Keratinocyte (primary cell): ENCODE measurements at regions not wholly inside any gene's neighbourhood (a gene's known extent, or its start where the extent isn't known, plus 50 kb on each side); places are given as distances from the start of the nearest gene placed in this dataset.

Source experiments
- DNase-seq: peaks from one replicate; pipeline ENCODE4 v3.0.0-alpha.2; 2011; ENCODE audit warnings: low read depth, missing footprints, low spot score
- FAIRE-seq: peaks from 2 replicates; lab custom pipeline; 2011; peaks lifted over from hg19 to GRCh38; lab: Jason Lieb, UNC
- H2AFZ ChIP-seq: 2 replicates; pipeline ENCODE4 v1.6.0; 2012; ENCODE audit warnings: low read length, control low read depth, inconsistent platforms; ENCODE audit not compliant: control insufficient read depth
- H3K27ac ChIP-seq: 2 replicates; pipeline ENCODE4 v1.5.1; 2011; ENCODE audit warnings: low read length; ENCODE audit not compliant: control insufficient read depth, insufficient read depth
- H3K27me3 ChIP-seq: 3 replicates; pipeline ENCODE4 v1.6.0; 2011; ENCODE audit warnings: low read length; ENCODE audit not compliant: control insufficient read depth, insufficient read depth; ENCODE audit errors: extremely low read depth
- H3K36me3 ChIP-seq, 2 experiments: 2 replicates in 1 of 2; 3 replicates in 1 of 2; pipeline ENCODE4 v1.5.1; 2011; ENCODE audit warnings: low read length in 2 of 2, mild to moderate bottlenecking in 1 of 2; ENCODE audit not compliant: control insufficient read depth in 2 of 2, insufficient read depth in 2 of 2; ENCODE audit errors: extremely low read depth in 1 of 2
- H3K4me1 ChIP-seq: 3 replicates; pipeline ENCODE4 v1.5.1; 2011; ENCODE audit warnings: low read length; ENCODE audit not compliant: control insufficient read depth, insufficient read depth; ENCODE audit errors: extremely low read depth
- H3K4me2 ChIP-seq: 3 replicates; pipeline ENCODE4 v1.6.0; 2011; ENCODE audit warnings: low read depth, low read length; ENCODE audit not compliant: control insufficient read depth, insufficient read depth; ENCODE audit errors: extremely low read depth
- H3K4me3 ChIP-seq, 3 experiments: fragments of 200-600 bp in 1 of 3; sonication (generic) in 1 of 3; 2 replicates in 2 of 3; 3 replicates in 1 of 3; pipeline ENCODE4 v1.5.1; 2011 to 2016; ENCODE audit warnings: low read length in 3 of 3, mild to moderate bottlenecking in 3 of 3, control low read depth in 2 of 3, inconsistent platforms in 1 of 3, low read depth in 1 of 3, mixed read lengths in 1 of 3, mixed run types in 1 of 3, moderate library complexity in 1 of 3; ENCODE audit not compliant: control insufficient read depth in 2 of 3, insufficient read depth in 2 of 3; ENCODE audit errors: extremely low read depth in 1 of 3
- H3K79me2 ChIP-seq: 2 replicates; pipeline ENCODE4 v1.6.0; 2012; ENCODE audit warnings: low read length; ENCODE audit not compliant: control insufficient read depth, insufficient read depth
- H3K9ac ChIP-seq: 3 replicates; pipeline ENCODE4 v1.6.0; 2011; ENCODE audit warnings: low read length; ENCODE audit not compliant: control insufficient read depth, insufficient read depth; ENCODE audit errors: extremely low read depth
- H3K9me1 ChIP-seq: 3 replicates; pipeline ENCODE4 v1.6.0; 2011; ENCODE audit warnings: low read length; ENCODE audit not compliant: control insufficient read depth, insufficient read depth; ENCODE audit errors: extremely low read depth
- H3K9me3 ChIP-seq: 2 replicates; pipeline ENCODE4 v1.5.1; 2012; ENCODE audit warnings: low read depth, low read length; ENCODE audit not compliant: control insufficient read depth
- H4K20me1 ChIP-seq: 3 replicates; pipeline ENCODE4 v1.6.0; 2011; ENCODE audit warnings: low read length; ENCODE audit not compliant: control insufficient read depth, insufficient read depth; ENCODE audit errors: extremely low read depth
- EZH2 ChIP-seq: IDR thresholded peaks from one replicate; pipeline ENCODE4 v1.6.1; 2012; ENCODE audit warnings: inconsistent platforms, mild to moderate bottlenecking, low read length, moderate library complexity
- dilution Hi-C: fragments of 300-500 bp; cut with MboI; formaldehyde crosslinking; loops from one replicate; pipeline ENCODE4 v1.7.0; 2020; ENCODE audit warnings: low sequenced_read_pairs; ENCODE audit not compliant: extremely low pct_ligation_motif_present
- TF ChIP-seq, protein P1 (sequence below), 3 experiments: IDR thresholded peaks in 1 of 3; conservative IDR thresholded peaks in 1 of 3; optimal IDR thresholded peaks in 1 of 3; 2 replicates in 2 of 3; 3 replicates in 1 of 3; pipeline versions ENCODE3 to v1.5.1; 2011; ENCODE audit warnings: low read length in 3 of 3, mild to moderate bottlenecking in 3 of 3, moderate library complexity in 2 of 3, control low read depth in 1 of 3, inconsistent platforms in 1 of 3; ENCODE audit not compliant: insufficient read depth in 2 of 3; ENCODE audit errors: extremely low read depth in 1 of 3

DNA sequence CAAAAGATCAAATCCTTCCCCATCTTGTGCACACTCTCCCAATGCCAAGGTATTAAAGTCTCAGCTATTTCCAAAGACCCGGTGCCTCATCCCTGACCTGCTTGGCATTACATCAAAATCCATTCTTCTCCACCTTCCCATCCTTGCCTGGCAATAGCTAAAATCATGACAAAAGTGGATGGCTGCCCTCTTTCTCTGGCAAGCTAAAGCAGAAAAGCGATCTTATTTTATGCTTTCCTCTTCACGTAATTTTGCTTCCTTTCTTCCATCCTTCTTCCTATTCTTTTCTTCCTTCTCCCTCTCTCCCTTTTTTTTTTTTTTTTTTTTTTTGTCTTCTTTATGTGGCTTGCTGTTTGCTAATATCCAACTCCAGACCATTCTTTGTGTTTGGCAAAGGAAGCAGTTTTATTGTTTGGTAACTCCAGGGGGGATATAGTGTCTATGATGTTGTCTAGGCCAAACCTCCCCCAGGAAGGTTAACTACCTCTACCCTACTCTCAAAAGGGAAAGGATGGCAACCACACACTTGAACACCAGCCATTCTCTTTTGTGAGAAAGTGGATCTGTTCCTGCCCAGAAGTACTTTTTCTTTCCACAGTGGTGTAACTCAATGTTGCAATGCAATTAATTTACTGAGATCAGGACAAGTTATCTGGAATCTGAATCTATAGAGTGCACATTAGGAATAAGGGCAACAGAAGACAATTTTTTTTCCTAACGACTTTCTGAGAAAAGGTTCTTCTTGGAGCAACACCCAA, 120.9 kb upstream of the TMEM161B start:
- dilution Hi-C loops, result no loop called here
- no peaks in the 10 kb centered on the region for H3K9me3 ChIP-seq
- no peak overlapping the region for H3K4me3 ChIP-seq
- H2AFZ ChIP-seq, result no peak overlapping the region
- no peak overlapping the region for H3K4me2 ChIP-seq
- H3K4me1 ChIP-seq, result no peaks in the 10 kb centered on the region
- no peak for FAIRE-seq
- no peaks in the 10 kb centered on the region for H3K36me3 ChIP-seq
- TF ChIP-seq, protein P1, sequence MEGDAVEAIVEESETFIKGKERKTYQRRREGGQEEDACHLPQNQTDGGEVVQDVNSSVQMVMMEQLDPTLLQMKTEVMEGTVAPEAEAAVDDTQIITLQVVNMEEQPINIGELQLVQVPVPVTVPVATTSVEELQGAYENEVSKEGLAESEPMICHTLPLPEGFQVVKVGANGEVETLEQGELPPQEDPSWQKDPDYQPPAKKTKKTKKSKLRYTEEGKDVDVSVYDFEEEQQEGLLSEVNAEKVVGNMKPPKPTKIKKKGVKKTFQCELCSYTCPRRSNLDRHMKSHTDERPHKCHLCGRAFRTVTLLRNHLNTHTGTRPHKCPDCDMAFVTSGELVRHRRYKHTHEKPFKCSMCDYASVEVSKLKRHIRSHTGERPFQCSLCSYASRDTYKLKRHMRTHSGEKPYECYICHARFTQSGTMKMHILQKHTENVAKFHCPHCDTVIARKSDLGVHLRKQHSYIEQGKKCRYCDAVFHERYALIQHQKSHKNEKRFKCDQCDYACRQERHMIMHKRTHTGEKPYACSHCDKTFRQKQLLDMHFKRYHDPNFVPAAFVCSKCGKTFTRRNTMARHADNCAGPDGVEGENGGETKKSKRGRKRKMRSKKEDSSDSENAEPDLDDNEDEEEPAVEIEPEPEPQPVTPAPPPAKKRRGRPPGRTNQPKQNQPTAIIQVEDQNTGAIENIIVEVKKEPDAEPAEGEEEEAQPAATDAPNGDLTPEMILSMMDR (optimal IDR thresholded peaks at IDR 0.05 in 1 of 3, IDR thresholded peaks at IDR 0.05 in 1 of 3, conservative IDR thresholded peaks at IDR 0.05 in 1 of 3; ENCODE audit: extremely low read depth in 1 of 3, insufficient read depth in 2 of 3, low read length in 3 of 3), result no peak
- no peak for TF ChIP-seq EZH2
- H3K9me1 ChIP-seq, result no peaks in the 10 kb centered on the region
- no peaks in the 10 kb centered on the region for H4K20me1 ChIP-seq
- H3K9ac ChIP-seq, result no peak overlapping the region
- no peaks in the 10 kb centered on the region for H3K79me2 ChIP-seq
- no peaks in the 10 kb centered on the region for H3K27me3 ChIP-seq
- no peak for DNase-seq
- H3K27ac ChIP-seq, result no peak overlapping the region

DNA sequence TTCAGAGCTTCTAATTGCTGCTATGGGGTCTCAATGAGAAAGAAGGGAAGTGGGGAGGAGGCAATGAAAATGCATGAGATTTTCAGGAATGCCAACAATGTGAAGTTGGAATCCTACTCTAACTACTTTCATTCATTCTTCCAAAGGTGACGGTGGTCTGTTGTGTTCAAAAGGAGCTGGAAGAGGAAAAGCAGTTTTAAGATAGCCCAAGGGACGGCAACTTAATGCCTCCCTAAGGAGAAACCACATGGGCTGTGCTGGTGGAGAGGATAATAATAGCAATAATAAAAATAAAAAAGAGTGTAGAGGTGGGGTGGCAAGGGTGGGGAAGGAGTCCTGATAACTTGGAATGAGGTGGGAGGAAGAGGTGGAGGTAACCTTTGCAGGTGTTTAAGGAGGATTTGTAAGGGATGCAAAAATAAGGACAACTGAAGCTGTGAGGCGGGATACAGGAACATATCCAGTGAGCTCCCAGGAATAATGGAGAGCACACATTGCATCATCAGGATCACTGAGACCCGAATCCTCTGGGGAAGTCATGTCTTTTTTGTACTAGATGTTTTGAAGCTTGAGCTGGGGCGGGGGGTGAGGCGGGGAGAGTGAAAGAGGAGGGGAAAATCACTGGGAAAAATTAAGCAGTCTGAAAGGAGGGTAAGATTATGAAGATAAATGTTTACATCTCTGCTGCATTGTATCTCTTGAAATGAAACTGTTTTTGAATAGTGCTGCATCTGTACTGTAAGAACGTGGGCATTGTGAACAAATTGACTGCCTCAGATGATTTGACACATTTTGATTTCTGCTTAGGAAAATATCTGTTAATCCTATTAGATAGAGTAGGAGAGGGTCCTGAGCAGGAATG, 120.1 kb upstream of the TMEM161B start:
- no peak overlapping the region for H3K27ac ChIP-seq
- H3K4me2 ChIP-seq, result no peak overlapping the region
- H4K20me1 ChIP-seq, result no peaks in the 10 kb centered on the region
- no peaks in the 10 kb centered on the region for H3K36me3 ChIP-seq
- FAIRE-seq (no peak), DNase-seq (no peak)
- H3K9me1 ChIP-seq, result no peaks in the 10 kb centered on the region
- no peak for TF ChIP-seq EZH2
- no peak overlapping the region for H3K9ac ChIP-seq
- no peaks in the 10 kb centered on the region for H3K27me3 ChIP-seq
- H3K4me3 ChIP-seq, result no peak overlapping the region
- no peaks in the 10 kb centered on the region for H3K9me3 ChIP-seq
- H3K4me1 ChIP-seq, result no peaks in the 10 kb centered on the region
- dilution Hi-C loops, result no loop called here
- H3K79me2 ChIP-seq, result no peaks in the 10 kb centered on the region
- no peak overlapping the region for H2AFZ ChIP-seq
